ENCODE measurements at regions not wholly inside any gene's neighbourhood (a gene's known extent, or its start where the extent isn't known, plus 50 kb on each side); places are given as distances from the start of the nearest gene placed in this dataset.

GRCh38 chr9:4926239-4926638 lies 58.8 kb upstream of the JAK2 start:
- CTCF ChIA-PET = interaction anchor here (1.5 kb wide), 1 partner anchor 163 kb away, joined by 6 read pairs; no protein-coding TSS in a partner anchor
- POLR2A ChIA-PET = no interaction called here
- intact Hi-C loops (cut with micrococcal nuclease) (no loop called here), dilution Hi-C loops (cut with MboI; ENCODE audit: extremely low pct_ligation_motif_present, low sequenced_read_pairs) (no loop called here)
- H3K27me3 ChIP-seq (ENCODE audit: control insufficient read depth in 2 of 2, insufficient read depth in 2 of 2, low read length in 2 of 2) = no peaks in the 10 kb centered on the region
- no peak for TF ChIP-seq CTCF (IDR thresholded peaks at IDR 0.05; ENCODE audit: extremely low read depth in 1 of 2, insufficient read depth in 1 of 2, low read depth in 1 of 2, low read length in 2 of 2)
- no peak for TF ChIP-seq MYC (IDR thresholded peaks at IDR 0.05; ENCODE audit: low read depth, low read length)
- no peak for TF ChIP-seq POLR2AphosphoS5 (IDR thresholded peaks at IDR 0.05; ENCODE audit: insufficient read depth, low read depth, low read length)
- no peak for TF ChIP-seq JUN (IDR thresholded peaks at IDR 0.05; ENCODE audit: borderline replicate concordance, insufficient read depth, insufficient read length, low read depth)
- no peak for TF ChIP-seq GATA2 (IDR thresholded peaks at IDR 0.05; ENCODE audit: insufficient read depth, insufficient read length, low read depth, low read length)
- no peak for TF ChIP-seq FOS (IDR thresholded peaks at IDR 0.05; ENCODE audit: borderline replicate concordance, insufficient read depth, low read length)
- TF ChIP-seq MAX (IDR thresholded peaks at IDR 0.05; ENCODE audit: insufficient read depth, insufficient read length) = no peak
- no peak for TF ChIP-seq EZH2 (IDR thresholded peaks at IDR 0.05; ENCODE audit: borderline replicate concordance, low read depth, low read length, severe bottlenecking)
- TF ChIP-seq POLR2A (IDR thresholded peaks at IDR 0.05; ENCODE audit: low read depth, low read length) = no peak
- H3K9me1 ChIP-seq (replicated peaks; ENCODE audit: control insufficient read depth, extremely low read depth, insufficient read depth, low read length) = no peaks in the 10 kb centered on the region
- no peaks in the 10 kb centered on the region for H3K79me2 ChIP-seq (ENCODE audit: control insufficient read depth, insufficient read depth, low read length)
- no peak overlapping the region for H2AFZ ChIP-seq (ENCODE audit: low read depth, low read length)
- H3K36me3 ChIP-seq (ENCODE audit: control insufficient read depth in 2 of 2, extremely low read depth in 1 of 2, insufficient read depth in 2 of 2, low read length in 2 of 2) = no peaks in the 10 kb centered on the region
- no peak overlapping the region for H3K27ac ChIP-seq (ENCODE audit: insufficient read depth, low read depth, low read length)
- no peak overlapping the region for H3K9ac ChIP-seq (replicated peaks; ENCODE audit: extremely low read depth, insufficient read depth, low read length)
- DNase-seq (ENCODE audit: low read depth, low spot score) (no peak), FAIRE-seq (no peak)
- no TSS peak for BruUV-seq (replicated peaks)
- no peak overlapping the region for H3K4me3 ChIP-seq (replicated peaks in 1 of 3; ENCODE audit: insufficient read depth in 1 of 3, low read depth in 1 of 3, low read length in 3 of 3)
- no peaks in the 10 kb centered on the region for H4K20me1 ChIP-seq (replicated peaks; ENCODE audit: control insufficient read depth, extremely low read depth, insufficient read depth, low read length)
- H3K4me2 ChIP-seq (ENCODE audit: insufficient read depth, low read length) = no peak overlapping the region
- no peaks in the 10 kb centered on the region for H3K4me1 ChIP-seq (ENCODE audit: control insufficient read depth, extremely low read depth, insufficient read depth, low read length)
- no peaks in the 10 kb centered on the region for H3K9me3 ChIP-seq (replicated peaks; ENCODE audit: control insufficient read depth, insufficient read depth, low read length)
